ENCODE measurements at regions not wholly inside any gene's neighbourhood (a gene's known extent, or its start where the extent isn't known, plus 50 kb on each side); places are given as distances from the start of the nearest gene placed in this dataset.

GRCh38 chr1:229836324-229836723 is 210.3 kb downstream of the URB2 start:
- no peak overlapping the region for H3K4me3 Mint-ChIP-seq
- ATAC-seq (ENCODE audit: low read depth) = no peak
- H3K4me1 Mint-ChIP-seq = peaks cover 11% of the 10 kb centered on the region
- POLR2A ChIA-PET = no interaction called here
- intact Hi-C loops (cut with micrococcal nuclease) = no loop called here
- H3K36me3 Mint-ChIP-seq (ENCODE audit: low read depth) = no peaks in the 10 kb centered on the region
- peaks cover 2% of the 10 kb centered on the region for H3K9me3 Mint-ChIP-seq
- no peak for DNase-seq
- peaks cover 20% of the 10 kb centered on the region for H3K27me3 Mint-ChIP-seq
- H3K27ac Mint-ChIP-seq = no peak overlapping the region
- TF ChIP-seq, protein P1, sequence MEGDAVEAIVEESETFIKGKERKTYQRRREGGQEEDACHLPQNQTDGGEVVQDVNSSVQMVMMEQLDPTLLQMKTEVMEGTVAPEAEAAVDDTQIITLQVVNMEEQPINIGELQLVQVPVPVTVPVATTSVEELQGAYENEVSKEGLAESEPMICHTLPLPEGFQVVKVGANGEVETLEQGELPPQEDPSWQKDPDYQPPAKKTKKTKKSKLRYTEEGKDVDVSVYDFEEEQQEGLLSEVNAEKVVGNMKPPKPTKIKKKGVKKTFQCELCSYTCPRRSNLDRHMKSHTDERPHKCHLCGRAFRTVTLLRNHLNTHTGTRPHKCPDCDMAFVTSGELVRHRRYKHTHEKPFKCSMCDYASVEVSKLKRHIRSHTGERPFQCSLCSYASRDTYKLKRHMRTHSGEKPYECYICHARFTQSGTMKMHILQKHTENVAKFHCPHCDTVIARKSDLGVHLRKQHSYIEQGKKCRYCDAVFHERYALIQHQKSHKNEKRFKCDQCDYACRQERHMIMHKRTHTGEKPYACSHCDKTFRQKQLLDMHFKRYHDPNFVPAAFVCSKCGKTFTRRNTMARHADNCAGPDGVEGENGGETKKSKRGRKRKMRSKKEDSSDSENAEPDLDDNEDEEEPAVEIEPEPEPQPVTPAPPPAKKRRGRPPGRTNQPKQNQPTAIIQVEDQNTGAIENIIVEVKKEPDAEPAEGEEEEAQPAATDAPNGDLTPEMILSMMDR (IDR thresholded peaks at IDR 0.05) = no peak
- CTCF ChIA-PET = no interaction called here

DNA sequence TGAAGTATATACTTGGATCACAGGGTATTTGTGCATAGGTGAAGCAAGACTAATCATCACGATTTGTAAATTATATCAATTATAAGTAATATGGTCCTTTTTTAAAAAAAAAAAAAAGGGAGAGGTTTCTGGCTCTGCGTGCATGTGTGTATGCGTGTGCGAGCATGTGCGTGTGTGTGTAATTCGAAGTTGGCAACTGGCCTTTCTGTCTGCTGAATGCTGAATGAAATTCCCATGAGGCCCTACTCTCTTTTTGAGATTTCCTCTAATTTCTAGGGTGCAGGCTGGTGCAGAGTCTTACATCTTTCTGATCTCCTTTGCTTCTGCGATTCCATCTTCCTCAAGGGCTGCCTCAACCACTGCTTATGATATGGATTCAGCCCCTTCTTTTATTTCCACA is 212.2 kb downstream of the URB2 start:
- Mint-ChIP-seq H3K9me3 (peaks cover 2% of the 10 kb centered on the region), H3K36me3 (ENCODE audit: low read depth) (no peaks in the 10 kb centered on the region), H3K27ac (no peak overlapping the region), H3K4me3 (no peak overlapping the region), H3K27me3 (peaks cover 17% of the 10 kb centered on the region), H3K4me1 (peaks cover 17% of the 10 kb centered on the region)
- TF ChIP-seq, protein P1 (IDR thresholded peaks at IDR 0.05) = no peak
- ChIA-PET POLR2A (no interaction called here), CTCF (no interaction called here)
- DNase-seq = no peak
- intact Hi-C loops (cut with micrococcal nuclease) = no loop called here
- no peak for ATAC-seq (ENCODE audit: low read depth)

DNA sequence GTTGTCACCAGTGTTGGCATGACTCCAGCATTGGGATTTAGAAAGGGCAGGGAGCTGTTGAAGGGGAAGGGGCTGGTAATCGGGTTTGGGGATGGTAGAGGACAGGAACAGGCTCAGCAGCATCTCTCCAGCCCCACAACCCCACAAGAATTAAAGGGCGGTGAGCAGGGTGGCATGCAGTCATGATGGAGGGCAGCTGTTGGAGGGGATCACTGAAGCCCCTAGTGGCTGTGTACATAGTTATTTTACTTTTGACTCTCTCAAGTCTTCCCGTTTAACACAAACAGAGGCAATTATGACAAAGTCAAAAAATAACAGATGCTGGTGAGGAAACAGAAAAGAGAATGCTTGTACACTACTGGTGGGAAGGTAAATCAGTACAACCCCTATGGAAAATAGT is 213.8 kb downstream of the URB2 start:
- intact Hi-C loops (cut with micrococcal nuclease) = loop anchor here (2.0 to 10.0 kb wide), 2 partner anchors 17 to 465 kb away; no protein-coding TSS in a partner anchor
- no peak overlapping the region for H3K27ac Mint-ChIP-seq
- no peak for DNase-seq
- peaks cover 13% of the 10 kb centered on the region for H3K27me3 Mint-ChIP-seq
- TF ChIP-seq, protein P1 (IDR thresholded peaks at IDR 0.05) = no peak
- no peaks in the 10 kb centered on the region for H3K36me3 Mint-ChIP-seq (ENCODE audit: low read depth)
- H3K4me1 Mint-ChIP-seq = peaks cover 30% of the 10 kb centered on the region
- ChIA-PET POLR2A (no interaction called here), CTCF (no interaction called here)
- no peak for ATAC-seq (ENCODE audit: low read depth)
- H3K4me3 Mint-ChIP-seq = no peak overlapping the region
- peaks cover 2% of the 10 kb centered on the region for H3K9me3 Mint-ChIP-seq

DNA sequence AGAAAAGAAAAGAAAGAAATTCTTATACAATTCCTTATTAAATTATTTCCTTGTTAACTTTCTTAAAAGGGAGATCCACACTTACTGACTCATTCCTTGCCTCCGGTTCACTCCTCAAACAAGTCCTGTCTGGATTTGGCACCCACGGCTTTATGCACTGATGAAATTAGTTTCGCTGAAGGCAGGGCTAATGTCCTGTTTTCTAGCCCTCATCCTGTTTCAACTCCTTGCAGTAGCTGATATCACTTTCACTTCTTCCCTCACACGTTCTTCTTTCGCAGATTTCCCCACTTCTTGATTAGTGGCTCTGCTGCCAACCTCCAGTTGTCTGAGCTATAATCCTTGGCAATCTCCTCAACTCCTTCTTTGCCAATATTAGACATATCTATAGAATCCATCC is 215.2 kb downstream of the URB2 start:
- H3K4me1 Mint-ChIP-seq = peaks cover 43% of the 10 kb centered on the region
- TF ChIP-seq, protein P1 (IDR thresholded peaks at IDR 0.05) = no peak
- H3K9me3 Mint-ChIP-seq = peaks cover 2% of the 10 kb centered on the region
- POLR2A ChIA-PET = no interaction called here
- H3K27me3 Mint-ChIP-seq = peaks cover 11% of the 10 kb centered on the region
- no peaks in the 10 kb centered on the region for H3K36me3 Mint-ChIP-seq (ENCODE audit: low read depth)
- no peak for DNase-seq
- peak overlapping the region; percentile 32 for H3K4me3 Mint-ChIP-seq
- peak overlapping the region; percentile 64 for H3K27ac Mint-ChIP-seq
- intact Hi-C loops (cut with micrococcal nuclease) = loop anchor here (2.0 to 10.0 kb wide), 2 partner anchors 16 to 464 kb away; no protein-coding TSS in a partner anchor
- CTCF ChIA-PET = interaction anchor here (0.8 kb wide), 1 partner anchor 14 kb away, joined by 4 read pairs; no protein-coding TSS in a partner anchor
- ATAC-seq (ENCODE audit: low read depth) = peak; percentile 34

- H3K27ac Mint-ChIP-seq = no peak overlapping the region
- H3K4me1 Mint-ChIP-seq = peaks cover 39% of the 10 kb centered on the region
- CTCF ChIA-PET = no interaction called here
- H3K4me3 Mint-ChIP-seq = no peak overlapping the region
- DNase-seq (no peak), ATAC-seq (ENCODE audit: low read depth) (no peak)
- intact Hi-C loops (cut with micrococcal nuclease) = loop anchor here (10.0 kb wide), 1 partner anchor 462 kb away; no protein-coding TSS in a partner anchor
- POLR2A ChIA-PET = no interaction called here
- H3K36me3 Mint-ChIP-seq (ENCODE audit: low read depth) = no peaks in the 10 kb centered on the region
- TF ChIP-seq, protein P1 (IDR thresholded peaks at IDR 0.05) = no peak
- peaks cover 14% of the 10 kb centered on the region for H3K27me3 Mint-ChIP-seq
- no peaks in the 10 kb centered on the region for H3K9me3 Mint-ChIP-seq
These were observed 216.5 kb downstream of the URB2 start for GRCh38 chr1:229842302-229843255.

All from activated B cell treated with CpG ODN at 0.5 μM for 24 hours (primary cell).